ENCODE measurements at regions not wholly inside any gene's neighbourhood (a gene's known extent, or its start where the extent isn't known, plus 50 kb on each side); places are given as distances from the start of the nearest gene placed in this dataset.

- TF ChIP-seq CTCF (IDR thresholded peaks at IDR 0.05) = no peak
- no peak for TF ChIP-seq POLR2AphosphoS5 (IDR thresholded peaks at IDR 0.05; ENCODE audit: low read depth, low read length)
These were observed 384.5 kb downstream of the SEC23A start for GRCh38 chr14:38718519-38718918.

Data from Panc1 (cell line).